GM18520 (cell line): ENCODE measurements at regions not wholly inside any gene's neighbourhood (a gene's known extent, or its start where the extent isn't known, plus 50 kb on each side); places are given as distances from the start of the nearest gene placed in this dataset.
"Not testable (repeated sequence)": the region's sequence is repeated elsewhere in the genome, so short reads cannot be mapped to it uniquely, and the experiment has no call there.

Experiments
- ATAC-seq: cut with Tn5 transposase; IDR thresholded peaks from one replicate; pipeline ENCODE4 v1.9.1; 2021; ENCODE audit not compliant: unreplicated experiment

GRCh38 chr12:23236811-23237210 lies 611.8 kb downstream of the ETNK1 start:
- ATAC-seq, result no peak

- ATAC-seq, result no peak
Observed at GRCh38 chr12:23238190-23238589, 613.2 kb downstream of the ETNK1 start.

- no peak for ATAC-seq
Observed at GRCh38 chr12:23238957-23239356, 614.0 kb downstream of the ETNK1 start.

GRCh38 chr12:23245186-23245585 lies 620.2 kb downstream of the ETNK1 start:
- no peak for ATAC-seq

GRCh38 chr12:23253191-23253590 lies 628.2 kb downstream of the ETNK1 start:
- no peak for ATAC-seq

GRCh38 chr12:23253910-23254309 lies 628.9 kb downstream of the ETNK1 start:
- not testable (repeated sequence) for ATAC-seq

GRCh38 chr12:23259558-23259957 lies 634.6 kb downstream of the ETNK1 start:
- ATAC-seq, result no peak

GRCh38 chr12:23262670-23263069 lies 637.7 kb downstream of the ETNK1 start:
- ATAC-seq, result no peak

GRCh38 chr12:23277831-23278230 lies 652.9 kb downstream of the ETNK1 start:
- ATAC-seq, result no peak

- ATAC-seq, result no peak
Observed at GRCh38 chr12:23281295-23281694, 656.3 kb downstream of the ETNK1 start.

- ATAC-seq, result no peak
Observed at GRCh38 chr12:23282701-23283100, 657.7 kb downstream of the ETNK1 start.

GRCh38 chr12:23285764-23286530 lies 661.0 kb downstream of the ETNK1 start:
- not testable (repeated sequence) for ATAC-seq

GRCh38 chr12:23290627-23291330 lies 658.7 kb downstream of the SOX5 start:
- no peak for ATAC-seq

- ATAC-seq, result no peak
Observed at GRCh38 chr12:23303220-23303619, 646.2 kb downstream of the SOX5 start.

GRCh38 chr12:23303821-23304220 lies 645.6 kb downstream of the SOX5 start:
- ATAC-seq, result no peak

GRCh38 chr12:23333938-23334337 lies 615.5 kb downstream of the SOX5 start:
- no peak for ATAC-seq

GRCh38 chr12:23335593-23335992 lies 613.9 kb downstream of the SOX5 start:
- no peak for ATAC-seq

- ATAC-seq, result no peak
Observed at GRCh38 chr12:23337213-23337612, 612.3 kb downstream of the SOX5 start.

GRCh38 chr12:23340351-23340750 lies 609.1 kb downstream of the SOX5 start:
- ATAC-seq, result no peak

- ATAC-seq, result no peak
Observed at GRCh38 chr12:23342407-23342806, 607.1 kb downstream of the SOX5 start.

GRCh38 chr12:23349564-23349963 lies 599.9 kb downstream of the SOX5 start:
- ATAC-seq, result no peak

GRCh38 chr12:23350808-23351207 lies 598.7 kb downstream of the SOX5 start:
- peak; percentile 89 for ATAC-seq
